ENCODE measurements at regions not wholly inside any gene's neighbourhood (a gene's known extent, or its start where the extent isn't known, plus 50 kb on each side); places are given as distances from the start of the nearest gene placed in this dataset.

DNA sequence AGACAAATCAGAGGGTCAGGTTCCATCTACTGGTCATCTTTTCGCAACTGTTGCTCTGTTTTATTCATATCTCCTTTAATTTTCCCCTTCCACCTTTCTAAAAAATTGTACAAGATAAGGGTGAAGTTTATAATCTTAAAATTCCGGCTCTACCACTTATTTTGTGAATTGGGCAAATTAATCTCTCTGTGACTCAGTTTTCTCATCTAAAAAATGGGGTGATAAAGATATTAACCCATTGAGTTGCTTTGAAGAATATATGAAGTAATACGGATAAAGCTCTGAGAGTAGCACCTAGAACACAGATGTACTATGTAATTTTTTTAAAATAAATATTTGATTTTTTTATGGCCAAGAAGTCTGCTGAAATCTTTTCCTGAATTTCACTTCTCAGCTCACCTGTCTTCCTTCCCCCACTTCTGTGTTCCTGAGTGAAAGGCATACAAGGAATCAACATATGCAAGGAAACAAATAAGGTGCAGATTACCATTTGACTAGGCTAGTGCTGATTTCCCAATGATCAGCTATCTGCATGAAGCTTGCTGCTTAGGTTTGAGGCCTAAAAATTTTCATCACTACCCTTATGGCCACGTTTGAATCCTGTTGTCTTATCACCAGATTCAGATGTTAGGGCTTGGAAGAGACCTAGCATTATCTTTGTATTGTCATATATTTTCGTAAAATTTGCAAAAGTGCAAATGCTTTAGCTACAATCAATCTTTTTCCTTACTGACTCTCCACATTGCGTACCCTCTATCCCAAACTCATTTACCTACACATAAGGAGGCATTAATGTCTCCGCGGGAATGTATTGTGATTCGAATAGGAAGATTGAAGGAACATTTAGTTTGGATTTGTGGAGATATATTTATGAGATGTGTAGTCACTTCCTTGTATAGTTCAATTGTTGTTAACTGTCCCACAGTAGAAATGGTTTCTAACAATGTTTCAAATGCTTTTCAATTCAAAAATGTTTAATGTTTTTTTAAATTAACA, 718.3 kb upstream of the PTBP2 start:
- TF ChIP-seq CTCF (IDR thresholded peaks at IDR 0.05): no peak
- DNase-seq (ENCODE audit: low spot score): no peak
- no peak overlapping the region for H3K4me3 ChIP-seq
- H3K27ac ChIP-seq: no peak overlapping the region

GRCh38 chr1:96009831-96010434, 711.7 kb upstream of the PTBP2 start:
- DNase-seq (ENCODE audit: low spot score): no peak
- no peak for TF ChIP-seq CTCF (IDR thresholded peaks at IDR 0.05)
- no peak overlapping the region for H3K27ac ChIP-seq

GRCh38 chr1:96011606-96012005, 710.0 kb upstream of the PTBP2 start:
- no peak for TF ChIP-seq CTCF (IDR thresholded peaks at IDR 0.05)
- H3K27ac ChIP-seq: no peak overlapping the region
- no peak overlapping the region for H3K4me3 ChIP-seq
- no peak for DNase-seq (ENCODE audit: low spot score)

More at GRCh38 chr1:96009831-96010434, 711.7 kb upstream of the PTBP2 start:
- no peak overlapping the region for H3K4me3 ChIP-seq

GRCh38 chr1:96016219-96016618, 705.4 kb upstream of the PTBP2 start:
- Histone ChIP-seq H3K4me3 (no peak overlapping the region), H3K27ac (no peak overlapping the region)
- no peak for TF ChIP-seq CTCF (IDR thresholded peaks at IDR 0.05)
- DNase-seq (ENCODE audit: low spot score): no peak

DNA sequence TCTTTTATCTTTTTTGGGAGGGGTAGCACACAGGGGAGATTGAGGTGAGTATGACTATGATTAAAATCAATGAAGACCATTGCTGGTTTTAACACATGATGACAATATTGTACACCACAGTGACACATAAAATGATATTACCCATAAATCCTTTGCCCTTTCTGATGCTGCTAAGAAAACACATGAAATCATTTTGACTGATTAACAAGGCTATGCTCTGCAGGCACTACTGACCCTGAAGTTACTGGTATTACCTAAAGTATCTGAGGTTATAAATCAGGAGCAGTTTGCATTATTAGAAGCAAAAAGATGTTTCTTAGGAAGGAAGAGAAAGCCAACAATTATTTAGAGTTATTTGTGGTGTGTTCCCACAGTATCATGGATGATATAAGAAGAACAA, 701.2 kb upstream of the PTBP2 start:
- H3K27ac ChIP-seq: no peak overlapping the region
- H3K4me3 ChIP-seq: no peak overlapping the region
- DNase-seq (ENCODE audit: low spot score): no peak
- no peak for TF ChIP-seq CTCF (IDR thresholded peaks at IDR 0.05)

DNA sequence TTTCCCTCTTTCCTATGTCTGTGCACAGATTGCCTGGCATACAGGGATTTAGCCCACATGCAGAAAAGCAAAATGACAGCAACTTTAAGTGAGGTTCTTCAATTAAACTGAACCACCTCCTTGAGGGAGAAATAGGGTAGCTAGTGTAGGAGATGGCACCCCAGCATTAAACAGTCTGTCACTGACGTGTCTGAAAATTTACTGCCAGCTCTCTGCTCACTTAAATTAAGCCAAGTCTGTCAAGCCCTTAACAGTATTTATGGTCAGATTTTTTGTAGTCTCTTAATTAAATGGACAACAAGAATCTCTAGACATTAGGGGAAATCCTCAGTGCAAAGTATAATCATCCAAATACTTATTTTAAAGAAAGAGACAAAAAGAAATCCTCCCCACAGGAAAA, 696.5 kb upstream of the PTBP2 start:
- H3K4me3 ChIP-seq: no peak overlapping the region
- no peak for TF ChIP-seq CTCF (IDR thresholded peaks at IDR 0.05)
- H3K27ac ChIP-seq: no peak overlapping the region
- DNase-seq (ENCODE audit: low spot score): no peak
